ENCODE measurements at regions not wholly inside any gene's neighbourhood (a gene's known extent, or its start where the extent isn't known, plus 50 kb on each side); places are given as distances from the start of the nearest gene placed in this dataset.
"Not testable (repeated sequence)": the region's sequence is repeated elsewhere in the genome, so short reads cannot be mapped to it uniquely, and the experiment has no call there.

DNA sequence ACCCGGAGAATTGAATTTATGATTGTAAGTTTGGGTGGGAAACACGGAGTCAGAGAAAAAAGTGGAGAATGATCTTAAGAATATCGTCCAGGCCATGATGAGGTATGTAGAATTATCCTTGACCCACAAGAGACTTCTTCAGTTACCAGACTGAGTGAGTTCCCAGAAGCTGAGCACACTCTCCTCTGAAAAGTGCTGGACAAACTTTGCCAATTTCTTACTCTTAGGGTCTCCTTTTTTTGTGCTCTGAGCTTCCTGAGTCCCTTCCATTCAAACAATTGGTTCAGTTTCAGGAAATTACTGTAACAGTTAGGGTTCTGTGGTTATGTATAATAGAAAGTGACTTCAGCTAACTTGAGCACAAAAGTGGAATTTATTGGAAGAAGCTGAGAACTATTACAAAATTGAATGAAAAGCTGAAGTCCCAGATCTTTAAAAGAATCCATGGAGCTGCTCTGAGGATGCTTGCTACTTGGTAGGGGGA lies 50.6 kb upstream of the EHBP1 start:
- DNase-seq = no peak

DNA sequence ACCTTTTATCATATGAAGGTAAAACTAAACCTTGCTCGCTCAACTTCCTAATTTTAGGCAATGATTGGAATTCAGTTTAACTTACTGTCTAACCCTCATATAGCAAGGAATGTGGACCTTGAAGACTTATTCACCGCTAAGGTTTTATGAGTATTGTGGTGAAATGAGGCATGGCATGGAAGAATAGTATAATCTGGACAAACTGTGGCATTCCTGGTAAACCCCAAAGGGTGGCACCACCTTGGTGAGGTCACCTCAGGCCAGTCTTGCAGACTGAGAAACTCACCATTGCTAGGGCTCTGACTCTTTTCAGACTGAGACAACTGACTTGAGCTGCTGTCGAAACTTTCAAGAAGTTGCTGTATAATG lies 51.1 kb upstream of the EHBP1 start:
- DNase-seq = no peak

DNA sequence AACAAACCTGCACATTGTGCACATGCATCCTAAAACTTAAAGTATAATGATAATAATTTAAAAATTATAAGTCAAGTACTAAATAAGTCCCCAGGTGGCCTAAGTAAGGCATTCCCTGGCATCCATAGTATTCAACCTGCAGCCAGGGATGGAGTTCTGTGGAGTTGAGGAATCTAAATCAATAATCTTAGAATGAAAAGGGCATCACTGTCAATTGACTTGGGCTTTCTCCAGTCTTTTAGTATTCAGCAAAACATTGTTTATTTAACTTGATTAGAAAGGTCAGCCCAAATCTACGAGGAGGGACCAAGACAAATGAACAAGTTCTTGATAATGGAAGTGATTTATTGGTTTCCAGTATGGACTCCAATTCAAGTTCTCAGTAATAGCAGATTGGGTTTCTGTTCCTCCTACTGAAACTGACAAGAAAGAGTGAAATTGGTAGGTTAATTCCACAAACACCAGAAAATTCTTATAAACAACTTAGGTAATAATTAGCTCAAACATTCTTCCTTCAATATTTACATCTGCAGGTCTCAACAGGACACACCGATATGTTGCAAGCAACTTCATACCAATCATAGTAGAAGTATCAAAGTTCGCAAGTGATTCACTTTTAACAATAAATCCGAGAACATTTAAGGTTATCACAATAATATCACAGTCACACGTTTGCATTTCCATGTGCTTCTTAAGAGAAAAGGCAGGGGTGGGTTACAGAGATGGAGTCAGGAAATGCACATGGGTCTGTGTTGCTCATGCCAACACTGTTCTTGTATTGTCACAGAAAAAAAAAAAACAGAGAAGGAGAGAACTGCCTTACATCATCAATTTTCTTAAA lies 51.7 kb upstream of the EHBP1 start:
- no peak for DNase-seq

DNA sequence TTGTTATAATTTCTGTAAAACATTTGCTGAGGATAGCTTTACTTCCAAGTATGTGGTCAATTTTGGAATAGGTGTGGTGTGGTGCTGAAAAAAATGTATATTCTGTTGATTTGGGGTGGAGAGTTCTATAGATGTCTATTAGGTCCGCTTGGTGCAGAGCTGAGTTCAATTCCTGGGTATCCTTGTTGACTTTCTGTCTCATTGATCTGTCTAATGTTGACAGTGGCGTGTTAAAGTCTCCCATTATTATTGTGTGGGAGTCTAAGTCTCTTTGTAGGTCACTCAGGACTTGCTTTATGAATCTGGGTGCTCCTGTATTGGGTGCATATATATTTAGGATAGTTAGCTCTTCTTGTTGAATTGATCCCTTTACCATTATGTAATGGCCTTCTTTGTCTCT lies 56.4 kb upstream of the EHBP1 start:
- DNase-seq = not testable (repeated sequence)

DNA sequence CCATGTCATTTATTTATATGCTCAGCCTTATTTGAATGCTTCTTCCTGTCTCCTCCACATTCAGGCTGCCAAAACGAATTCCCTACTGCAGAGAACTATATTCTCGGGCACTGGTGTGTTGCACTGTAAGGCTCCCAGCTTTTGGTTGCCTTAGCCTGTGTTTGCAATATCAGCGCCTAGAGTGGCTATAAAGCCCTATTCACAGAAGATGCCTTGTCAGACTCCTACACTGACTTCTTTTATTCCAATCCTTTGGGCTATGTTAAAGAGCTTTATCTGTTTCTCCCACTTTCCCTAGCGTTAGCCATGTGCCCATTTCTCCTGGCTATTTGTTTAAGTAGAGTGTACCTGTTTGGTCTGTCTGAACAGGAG lies 62.4 kb upstream of the EHBP1 start:
- DNase-seq = no peak

DNA sequence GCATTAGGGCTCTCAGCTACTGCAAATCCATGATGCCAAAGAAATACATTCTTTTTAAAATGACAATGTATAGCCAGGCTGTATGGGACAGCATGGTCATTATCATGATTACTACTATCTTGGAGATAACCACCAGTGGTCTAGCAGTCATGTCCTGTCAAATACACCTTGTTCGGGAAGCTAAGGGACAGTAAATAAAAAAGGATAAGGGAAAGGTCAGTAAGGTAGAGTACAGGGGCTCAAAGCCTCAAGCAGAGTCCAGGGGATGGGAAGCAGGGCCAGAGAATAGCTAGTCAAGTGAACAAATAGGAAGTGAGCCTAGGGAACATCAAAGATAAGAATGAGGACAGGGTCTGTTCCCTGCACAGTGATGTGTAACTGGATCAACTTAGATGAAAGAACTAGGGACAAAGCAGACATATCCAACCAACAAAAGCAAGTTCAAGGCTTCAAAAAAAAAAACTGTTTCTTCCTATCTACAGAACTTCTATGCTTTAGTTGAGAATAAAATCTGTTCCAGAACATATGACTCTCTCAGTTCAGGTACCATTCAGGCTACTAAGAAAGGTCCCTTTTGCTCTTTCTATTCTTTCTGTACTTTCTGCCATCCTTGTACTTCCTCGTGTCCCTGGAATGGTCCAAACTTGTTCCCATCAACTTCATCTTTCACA lies 62.9 kb upstream of the EHBP1 start:
- no peak for DNase-seq

DNA sequence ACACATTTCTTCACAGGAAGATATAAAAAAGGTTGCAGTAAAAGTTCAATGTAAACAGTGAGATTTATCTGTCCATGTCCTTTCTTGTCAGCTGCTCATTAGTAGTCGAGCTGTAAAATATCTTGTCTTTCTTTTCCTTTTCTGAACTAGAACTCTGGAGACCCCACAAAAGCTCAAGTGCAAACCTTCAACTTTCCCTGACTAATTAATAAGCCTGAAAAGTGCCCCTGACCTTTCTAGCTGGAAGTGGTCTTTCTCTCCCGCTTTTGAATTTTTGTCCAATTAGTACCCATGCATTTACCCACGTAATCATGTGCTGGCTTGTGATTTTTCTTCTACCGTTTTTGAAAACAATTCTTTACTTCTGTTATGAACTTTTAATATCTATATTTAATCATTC lies 63.6 kb upstream of the EHBP1 start:
- no peak for DNase-seq

DNA sequence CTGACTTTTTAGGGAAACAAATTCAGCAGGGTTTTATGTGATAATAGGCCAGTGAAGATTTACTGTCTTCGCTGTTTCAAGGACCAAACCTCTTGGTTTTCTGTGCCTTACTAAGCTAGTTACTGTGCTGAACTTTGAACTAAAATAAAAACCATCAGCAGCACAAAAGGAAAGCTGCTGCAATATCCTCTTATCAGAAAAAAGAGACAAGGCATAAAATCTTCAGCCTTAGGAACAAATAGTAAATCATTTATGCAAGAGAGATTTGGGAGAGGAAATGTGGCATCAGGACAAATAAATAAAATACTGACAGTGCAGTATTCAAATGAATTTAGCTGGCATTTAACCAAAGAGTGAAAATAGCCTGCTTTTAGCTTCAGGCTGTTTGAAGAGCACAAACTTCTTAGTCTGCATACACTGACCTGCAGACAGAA lies 64.1 kb upstream of the EHBP1 start:
- DNase-seq = no peak

DNA sequence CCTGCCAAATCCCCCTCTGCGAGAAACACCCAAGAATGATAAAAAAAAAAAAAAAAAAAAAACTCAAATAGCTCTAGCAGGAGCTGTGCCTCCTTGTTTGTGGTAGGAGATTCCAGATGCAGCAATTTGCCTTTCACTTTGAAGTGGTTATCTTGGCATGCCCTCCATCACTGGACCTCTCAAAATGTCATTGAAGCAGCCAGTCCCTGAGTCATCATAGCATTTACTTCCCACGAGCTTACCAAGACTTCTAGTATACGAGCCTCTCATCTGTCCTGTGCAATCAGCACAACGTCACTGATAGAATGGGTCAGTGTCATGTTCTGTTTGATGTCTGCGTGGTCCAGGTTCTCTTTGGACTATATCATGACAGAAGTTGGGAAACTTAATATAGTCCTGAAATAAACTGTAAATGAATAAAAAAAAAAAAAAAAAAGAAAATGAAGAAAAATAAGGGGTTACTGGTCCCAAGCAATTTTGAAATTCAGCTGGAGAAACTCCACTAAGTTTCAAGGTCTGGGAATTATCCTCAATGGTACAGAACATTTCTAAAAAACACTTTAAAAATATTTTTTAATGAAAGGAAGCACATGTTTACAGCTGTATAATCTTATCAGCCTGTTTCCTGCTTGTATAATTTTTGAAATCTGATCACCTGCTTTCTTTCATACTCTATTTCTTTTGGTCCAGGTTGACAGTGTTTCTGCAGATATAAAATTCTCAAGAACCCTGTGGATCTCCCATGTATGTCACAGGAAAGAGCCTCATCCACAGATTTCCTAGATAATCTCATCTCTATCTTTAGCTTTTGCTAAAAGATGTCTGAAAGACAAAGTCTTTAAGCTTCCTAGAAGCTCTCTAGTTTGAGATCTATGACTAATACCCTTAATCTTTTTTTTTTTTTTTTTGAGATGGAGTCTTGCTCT lies 74.1 kb upstream of the EHBP1 start:
- DNase-seq = no peak

DNA sequence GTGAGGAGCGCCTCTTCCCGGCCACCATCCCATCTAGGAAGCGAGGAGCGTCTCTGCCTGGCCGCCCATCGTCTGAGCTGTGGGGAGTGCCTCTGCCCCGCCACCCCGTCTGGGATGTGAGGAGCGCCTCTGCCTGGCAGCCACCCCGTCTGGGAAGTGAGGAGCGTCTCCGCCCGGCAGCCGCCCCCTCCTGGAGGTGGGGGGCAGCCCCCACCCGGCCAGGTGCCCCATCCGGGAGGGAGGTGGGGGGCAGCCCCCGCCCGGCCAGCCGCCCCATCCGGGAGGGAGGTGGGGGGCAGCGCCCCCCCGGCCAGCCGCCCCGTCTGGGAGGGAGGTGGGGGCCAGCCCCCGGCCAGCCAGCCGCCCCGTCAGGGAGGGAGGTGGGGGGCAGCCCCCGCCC lies 75.3 kb upstream of the EHBP1 start:
- not testable (repeated sequence) for DNase-seq

DNA sequence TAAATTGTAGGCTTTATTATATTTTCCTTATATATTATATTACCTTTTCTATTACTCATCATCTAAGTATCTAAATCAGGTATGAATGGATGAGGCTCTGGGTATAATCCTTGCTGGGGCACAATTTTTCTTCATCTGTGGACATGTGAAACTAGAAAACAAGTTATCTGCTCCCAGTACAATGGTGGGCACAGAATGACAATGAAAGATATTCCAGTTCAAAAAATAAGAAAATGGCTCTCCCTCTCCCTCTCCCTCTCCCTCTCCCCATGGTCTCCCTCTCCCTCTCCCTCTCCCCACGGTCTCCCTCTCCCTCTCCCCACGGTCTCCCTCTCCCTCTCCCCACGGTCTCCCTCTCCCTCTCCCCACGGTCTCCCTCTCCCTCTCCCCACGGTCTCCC lies 76.2 kb upstream of the EHBP1 start:
- not testable (repeated sequence) for DNase-seq

DNA sequence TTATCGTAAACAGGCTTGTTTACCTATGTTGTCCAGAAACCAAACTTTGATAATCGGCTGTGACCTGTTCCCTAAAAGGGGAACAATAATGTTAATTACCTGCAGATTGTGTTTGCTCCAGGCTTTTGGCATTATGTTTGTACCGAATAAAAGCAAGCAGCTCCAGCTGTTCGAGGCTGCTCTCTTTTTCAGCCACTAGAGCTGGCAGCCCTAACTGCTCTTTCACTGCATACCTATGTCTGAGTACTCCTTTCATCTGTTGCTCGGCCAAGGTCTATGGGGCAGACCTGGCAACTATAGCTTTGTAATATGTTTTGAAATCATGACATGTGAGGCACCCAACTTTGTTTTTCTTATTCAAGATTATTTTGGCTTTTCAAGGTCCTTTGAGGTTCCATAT lies 77.8 kb upstream of the EHBP1 start:
- DNase-seq = no peak

DNA sequence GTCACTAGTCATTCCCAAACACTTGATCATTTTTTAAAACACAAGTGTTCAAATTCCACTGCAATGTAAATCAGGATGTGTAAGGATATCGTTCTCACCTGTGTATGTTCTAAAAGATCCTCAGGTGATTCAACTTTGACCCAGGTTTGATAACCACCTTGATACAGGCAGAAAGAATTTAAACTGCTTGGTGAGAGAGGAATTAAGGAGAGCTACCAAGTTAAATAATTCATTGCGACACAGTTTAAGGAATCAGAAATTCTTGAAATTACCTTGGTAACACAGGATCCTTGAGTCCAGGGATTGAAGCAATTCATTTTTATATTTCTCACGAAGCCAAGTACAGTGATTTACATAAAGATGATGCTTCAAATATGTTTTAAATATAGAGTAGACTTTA lies 80.7 kb upstream of the EHBP1 start:
- no peak for DNase-seq

DNA sequence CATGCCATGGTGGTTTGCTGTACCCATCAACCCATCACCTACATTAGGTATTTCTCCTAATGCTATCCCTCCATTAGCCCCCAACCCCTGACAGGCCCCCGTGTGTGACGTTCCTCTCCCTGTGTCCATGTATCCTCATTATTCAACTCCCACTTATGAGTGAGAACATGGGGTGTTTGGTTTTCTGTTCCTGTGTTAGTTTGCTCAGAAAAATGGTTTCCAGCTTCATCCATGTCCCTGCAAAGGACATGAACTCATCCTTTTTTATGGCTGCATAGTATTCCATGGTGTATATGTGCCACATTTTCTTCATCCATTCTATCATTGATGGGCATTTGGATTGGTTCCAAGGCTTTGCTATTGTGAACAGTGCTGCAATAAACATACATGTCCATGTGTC lies 89.0 kb upstream of the EHBP1 start:
- DNase-seq = not testable (repeated sequence)

DNA sequence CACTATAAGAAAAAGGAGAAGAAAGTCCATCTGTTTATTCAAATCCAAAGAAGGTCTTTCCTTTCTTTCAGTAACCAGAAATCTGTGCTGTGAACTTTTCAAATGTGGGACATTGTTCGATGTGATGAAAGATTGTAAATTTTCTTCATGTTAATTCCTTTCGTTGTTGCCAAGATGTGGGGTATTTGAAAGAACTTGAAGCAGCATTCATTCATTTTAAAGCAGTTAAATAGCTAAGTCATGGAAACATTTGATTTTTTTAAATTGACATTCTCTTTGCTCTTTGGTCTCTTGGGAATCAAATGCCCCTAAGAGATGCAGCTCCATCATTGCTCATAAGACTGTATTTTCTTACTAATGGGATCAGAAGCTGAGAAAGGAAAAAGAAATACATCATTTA lies 93.7 kb upstream of the EHBP1 start:
- DNase-seq = no peak

DNA sequence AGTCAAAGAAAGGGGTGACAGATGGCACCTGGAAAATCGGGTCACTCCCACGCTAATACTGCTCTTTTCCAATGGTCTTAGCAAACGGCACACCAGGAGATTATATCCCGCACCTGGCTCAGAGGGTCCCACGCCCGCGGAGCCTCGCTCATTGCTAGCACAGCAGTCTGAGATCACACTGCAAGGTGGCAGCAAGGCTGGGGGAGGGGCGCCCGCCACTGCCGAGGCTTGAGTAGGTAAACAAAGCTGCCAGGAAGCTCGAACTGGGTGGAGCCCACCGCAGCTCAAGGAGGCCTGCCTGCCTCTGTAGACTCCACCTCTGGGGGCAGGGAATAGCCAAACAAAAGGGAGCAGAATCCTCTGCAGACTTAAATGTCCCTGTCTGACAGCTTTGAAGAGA lies 99.5 kb upstream of the TMEM17 start:
- not testable (repeated sequence) for DNase-seq

DNA sequence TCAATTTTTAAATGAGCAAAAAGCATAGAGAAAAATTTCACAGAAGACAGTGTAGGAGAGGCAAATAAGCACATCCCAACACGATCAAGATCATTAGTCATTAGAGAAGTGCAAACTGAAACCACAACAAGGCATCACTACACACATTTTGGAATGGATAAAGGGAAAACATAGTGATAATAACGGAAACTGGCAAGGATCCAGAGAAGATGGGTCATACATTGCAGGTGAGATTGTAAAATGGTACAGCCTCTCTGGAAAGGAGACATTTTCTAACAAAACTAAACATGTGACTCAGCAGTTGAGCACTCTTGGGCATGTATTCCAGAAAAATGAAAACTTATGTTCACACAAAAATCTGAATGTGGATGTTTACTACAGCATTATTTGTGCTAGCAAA lies 98.3 kb upstream of the TMEM17 start:
- no peak for DNase-seq

DNA sequence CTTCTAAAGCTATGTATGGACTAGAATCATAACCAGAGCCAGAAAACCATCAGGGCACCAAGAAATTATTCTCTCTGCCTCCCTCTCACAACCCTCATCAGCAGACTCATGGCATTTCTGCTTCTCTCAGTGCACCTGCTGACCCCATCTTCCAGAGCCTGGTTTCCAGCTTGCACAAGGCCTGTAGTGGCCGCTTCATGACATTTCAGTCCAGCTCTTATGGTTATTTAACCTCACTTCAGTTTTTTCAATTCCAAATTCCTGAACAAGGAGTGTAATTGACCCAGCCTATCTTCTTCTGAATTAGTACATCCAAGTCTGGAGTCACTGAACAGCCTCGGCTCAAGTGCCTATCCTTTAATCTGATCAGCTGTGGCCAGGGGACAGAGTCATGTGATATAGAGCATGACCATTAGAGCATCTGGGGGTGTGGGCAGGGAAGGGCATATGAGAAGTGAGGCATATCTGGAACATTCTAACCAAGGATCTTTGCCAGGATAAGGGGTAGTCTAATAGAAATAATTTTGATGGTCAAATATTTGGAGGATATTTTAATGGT lies 97.2 kb upstream of the TMEM17 start:
- DNase-seq = no peak

DNA sequence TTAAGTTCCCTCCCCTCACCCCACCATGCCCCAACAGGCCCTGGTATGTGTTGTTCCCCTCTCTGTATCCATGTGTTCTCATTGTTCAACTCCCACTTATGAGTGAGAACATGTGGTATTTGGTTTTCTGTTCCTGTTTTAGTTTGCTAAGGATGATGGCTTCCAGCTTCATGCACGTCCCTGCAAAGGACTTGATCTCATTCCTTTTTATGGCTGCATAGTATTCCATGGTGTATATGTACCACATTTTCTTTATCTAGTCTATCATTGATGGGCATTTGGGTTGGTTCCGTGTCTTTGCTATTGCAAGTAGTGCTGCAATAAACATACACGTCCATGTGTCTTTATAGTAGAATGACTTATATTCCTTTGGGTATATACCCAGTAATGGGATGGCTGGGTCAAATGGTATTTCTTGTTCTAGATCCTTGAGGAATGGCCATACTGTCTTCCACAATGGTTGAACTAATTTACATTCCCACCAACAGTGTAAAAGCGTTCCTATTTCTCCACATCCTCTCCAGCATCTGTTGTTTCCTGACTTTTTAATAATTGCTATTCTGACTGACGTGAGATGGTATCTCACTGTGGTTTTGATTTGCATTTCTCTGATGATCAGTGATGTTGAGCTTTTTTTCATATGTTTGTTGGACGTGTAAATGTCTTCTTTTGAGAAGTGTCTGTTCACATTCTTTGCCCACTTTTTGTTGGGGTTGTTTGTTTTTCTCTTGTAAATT lies 93.8 kb upstream of the TMEM17 start:
- DNase-seq = not testable (repeated sequence)

DNA sequence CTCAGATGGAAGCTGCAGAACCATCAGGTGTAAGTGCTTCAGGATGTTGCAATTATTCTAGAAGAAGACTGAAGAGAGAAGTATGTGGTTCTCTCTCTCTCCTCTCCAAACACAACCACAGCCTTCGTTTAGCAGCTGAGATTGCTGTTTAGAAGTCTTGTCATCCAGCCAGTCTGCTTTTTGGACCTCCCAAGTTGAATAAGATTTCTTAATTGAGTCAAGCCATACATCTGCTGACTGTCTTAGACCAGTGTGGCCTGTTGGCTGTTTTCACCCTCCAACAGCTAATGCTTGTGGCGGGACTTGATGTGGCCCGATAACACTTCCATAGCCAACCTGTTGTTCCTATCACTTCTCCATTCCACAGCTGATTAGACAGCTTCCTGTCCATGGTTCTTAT lies 91.3 kb upstream of the TMEM17 start:
- no peak for DNase-seq

DNA sequence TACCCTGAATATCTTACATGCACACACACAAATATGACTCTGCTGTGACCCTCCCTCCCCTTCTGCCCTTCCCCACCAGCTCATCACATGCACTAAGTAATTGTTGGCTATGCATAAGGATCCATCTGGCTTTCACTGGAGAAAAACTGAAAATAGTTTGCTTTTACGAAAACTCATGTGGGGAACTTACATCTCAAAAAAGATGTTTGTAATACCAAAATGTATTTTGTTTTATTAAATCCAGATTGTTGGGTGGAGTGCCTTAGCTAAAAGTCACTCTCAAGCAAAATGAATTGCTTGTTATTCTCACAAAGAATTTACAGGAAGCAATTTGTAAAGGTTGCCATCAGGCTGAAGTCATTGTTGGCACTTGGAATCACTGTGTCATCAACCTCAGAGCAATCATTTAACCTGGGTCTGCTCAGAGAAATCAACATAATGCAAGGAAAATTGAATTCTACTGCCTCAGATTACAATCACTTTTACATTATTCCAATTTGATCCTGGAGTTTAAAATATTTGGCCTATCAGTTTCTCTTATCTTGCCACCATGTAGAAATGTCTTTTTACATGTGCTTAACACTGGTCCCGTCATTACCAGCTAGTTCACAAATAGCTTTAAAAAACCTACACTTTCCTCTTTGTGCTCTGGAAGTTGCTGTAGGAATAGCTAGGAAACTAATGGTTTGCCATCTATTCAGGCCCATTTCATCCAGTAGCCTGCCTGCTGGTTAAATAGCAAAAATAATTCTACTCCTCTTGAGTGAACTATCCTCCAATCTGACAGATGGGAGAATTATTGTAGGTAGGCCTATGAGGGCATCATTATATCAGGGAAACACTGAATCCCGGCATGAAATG lies 90.3 kb upstream of the TMEM17 start:
- no peak for DNase-seq
